ENCODE measurements at regions not wholly inside any gene's neighbourhood (a gene's known extent, or its start where the extent isn't known, plus 50 kb on each side); places are given as distances from the start of the nearest gene placed in this dataset.

- in situ Hi-C loops (cut with HindIII; ENCODE audit: low sequenced_read_pairs) = no loop called here
- TF ChIP-seq CTCF (IDR thresholded peaks at IDR 0.05; ENCODE audit: low read depth, low read length, missing control alignments) = no peak
- H3K4me3 ChIP-seq (ENCODE audit: low read depth, low read length) = no peak overlapping the region
- no peak for DNase-seq (ENCODE audit: low read depth)
Observed at GRCh38 chr5:93018461-93018860, 562.6 kb downstream of the NR2F1-AS1 start.

DNA sequence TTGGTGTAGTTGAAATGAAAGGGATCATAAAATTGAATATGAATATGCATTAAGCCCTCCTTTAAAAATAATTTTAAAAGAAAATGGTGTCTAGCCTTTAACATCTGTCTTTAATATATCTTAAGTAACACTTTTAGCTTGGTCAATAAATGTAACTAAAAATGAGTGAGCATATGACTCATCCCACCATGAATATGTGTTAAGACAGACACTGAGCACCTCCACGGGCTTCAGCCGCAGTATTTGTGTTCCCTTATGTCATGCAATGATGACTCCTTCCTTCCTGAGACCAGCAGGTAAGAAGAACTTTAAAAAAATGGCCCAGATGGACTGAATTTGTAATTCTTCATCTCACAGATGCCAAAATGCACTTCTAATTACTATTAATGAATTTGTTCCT, 563.2 kb downstream of the NR2F1-AS1 start:
- no peak overlapping the region for H3K4me3 ChIP-seq (ENCODE audit: low read depth, low read length)
- peak; percentile 34 for DNase-seq (ENCODE audit: low read depth)
- in situ Hi-C loops (cut with HindIII; ENCODE audit: low sequenced_read_pairs) = no loop called here
- TF ChIP-seq CTCF (IDR thresholded peaks at IDR 0.05; ENCODE audit: low read depth, low read length, missing control alignments) = no peak

DNA sequence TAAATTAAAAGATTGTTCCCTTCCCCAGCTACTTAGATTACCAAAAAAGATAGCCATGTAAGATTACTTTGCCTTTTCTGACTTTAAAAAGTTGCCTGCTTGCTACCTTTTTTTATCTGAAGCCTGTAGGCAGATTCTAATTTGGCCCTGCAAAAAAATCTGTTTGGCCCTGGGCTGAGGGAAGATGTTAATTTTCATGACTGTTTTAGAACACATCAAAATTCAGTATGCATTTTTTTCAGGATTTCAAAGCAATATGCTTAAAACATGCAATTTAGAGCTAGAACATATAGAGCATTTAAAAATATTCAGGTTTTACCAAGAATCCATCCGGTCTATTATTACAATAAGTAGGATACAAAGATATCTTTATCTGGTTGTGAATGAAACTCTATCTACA, 563.6 kb downstream of the NR2F1-AS1 start:
- no peak for DNase-seq (ENCODE audit: low read depth)
- in situ Hi-C loops (cut with HindIII; ENCODE audit: low sequenced_read_pairs) = no loop called here
- no peak for TF ChIP-seq CTCF (IDR thresholded peaks at IDR 0.05; ENCODE audit: low read depth, low read length, missing control alignments)
- H3K4me3 ChIP-seq (ENCODE audit: low read depth, low read length) = no peak overlapping the region

- no peak for TF ChIP-seq CTCF (IDR thresholded peaks at IDR 0.05; ENCODE audit: low read depth, low read length, missing control alignments)
- no peak for DNase-seq (ENCODE audit: low read depth)
- in situ Hi-C loops (cut with HindIII; ENCODE audit: low sequenced_read_pairs) = no loop called here
- H3K4me3 ChIP-seq (ENCODE audit: low read depth, low read length) = no peak overlapping the region
Observed at GRCh38 chr5:93010616-93011015, 570.4 kb downstream of the NR2F1-AS1 start.

DNA sequence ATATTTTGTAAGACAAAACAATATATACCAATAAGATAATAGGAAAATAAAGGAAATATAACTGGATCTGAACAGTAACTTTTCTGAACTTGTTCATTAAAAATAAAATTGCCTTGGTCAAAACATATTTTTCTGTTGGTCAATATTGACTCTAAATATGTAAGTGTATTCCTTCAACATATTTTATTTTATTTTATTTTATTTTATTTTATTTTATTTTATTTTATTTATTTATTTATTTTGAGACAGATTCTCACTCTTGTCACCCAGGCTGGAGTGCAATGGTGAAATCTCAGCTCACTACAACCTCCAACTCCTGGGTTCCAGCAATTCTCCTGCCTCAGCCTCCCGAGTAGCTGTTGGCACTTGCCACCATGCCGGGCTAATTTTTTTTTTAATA, 571.0 kb downstream of the NR2F1-AS1 start:
- in situ Hi-C loops (cut with HindIII; ENCODE audit: low sequenced_read_pairs) = no loop called here
- no peak for TF ChIP-seq CTCF (IDR thresholded peaks at IDR 0.05; ENCODE audit: low read depth, low read length, missing control alignments)
- H3K4me3 ChIP-seq (ENCODE audit: low read depth, low read length) = no peak overlapping the region
- no peak for DNase-seq (ENCODE audit: low read depth)

DNA sequence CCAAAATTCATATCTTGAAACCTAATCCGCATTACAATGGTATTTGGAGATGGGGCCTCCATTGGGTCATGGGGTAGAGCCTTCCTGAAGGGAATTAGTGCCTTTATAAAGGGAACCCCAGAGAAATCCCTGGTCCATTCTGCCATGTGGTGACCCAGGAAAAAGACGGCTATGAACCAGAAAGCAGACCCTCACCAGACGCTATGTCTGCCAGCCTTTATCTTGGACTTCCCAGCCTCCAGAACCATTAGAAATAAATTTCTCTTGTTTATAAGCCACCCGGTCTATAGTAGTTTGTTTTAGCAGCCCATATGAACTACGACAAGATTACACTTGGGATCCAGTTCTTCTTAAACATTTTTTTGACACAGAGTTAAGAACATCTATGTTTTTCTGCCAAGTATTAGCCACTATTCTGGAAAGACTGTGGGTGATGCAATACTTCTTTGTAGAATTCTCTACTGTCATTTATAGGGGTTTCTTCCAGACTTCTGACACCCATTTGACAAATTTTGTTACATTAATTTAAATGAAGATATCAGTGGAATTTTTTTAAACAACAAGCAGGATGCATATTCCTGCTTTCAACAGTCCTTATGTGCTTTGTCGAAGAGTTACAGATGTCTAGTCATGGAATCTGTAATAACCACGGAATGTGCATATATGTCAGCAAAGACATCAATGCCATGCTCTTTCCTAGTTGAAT, 572.4 kb downstream of the NR2F1-AS1 start:
- in situ Hi-C loops (cut with HindIII; ENCODE audit: low sequenced_read_pairs) = no loop called here
- H3K4me3 ChIP-seq (ENCODE audit: low read depth, low read length) = no peak overlapping the region
- no peak for DNase-seq (ENCODE audit: low read depth)
- TF ChIP-seq CTCF (IDR thresholded peaks at IDR 0.05; ENCODE audit: low read depth, low read length, missing control alignments) = no peak

Data from astrocyte of the cerebellum (primary cell).